Activated CD4-positive, alpha-beta T cell treated with anti-CD3 and anti-CD28 coated beads, Interleukin-10, Interleukin-2, amounts not matched to agents 100 ng/mL and 50 ng/mL, durations not matched to agents 16 hours and 8 hours (primary cell): ENCODE measurements at regions not wholly inside any gene's neighbourhood (a gene's known extent, or its start where the extent isn't known, plus 50 kb on each side); places are given as distances from the start of the nearest gene placed in this dataset.
A peak's percentile ranks its signal among the peaks of the same experiment; 100 is the strongest.
"Not testable (repeated sequence)": the region's sequence is repeated elsewhere in the genome, so short reads cannot be mapped to it uniquely, and the experiment has no call there.

Experiments used
- DNase-seq: peaks from one replicate; pipeline ENCODE4 v3.0.0-alpha.2; 2020

GRCh38 chr5:40210694-40211093 lies 469.0 kb upstream of the PTGER4 start:
- peak; percentile 59 for DNase-seq

DNA sequence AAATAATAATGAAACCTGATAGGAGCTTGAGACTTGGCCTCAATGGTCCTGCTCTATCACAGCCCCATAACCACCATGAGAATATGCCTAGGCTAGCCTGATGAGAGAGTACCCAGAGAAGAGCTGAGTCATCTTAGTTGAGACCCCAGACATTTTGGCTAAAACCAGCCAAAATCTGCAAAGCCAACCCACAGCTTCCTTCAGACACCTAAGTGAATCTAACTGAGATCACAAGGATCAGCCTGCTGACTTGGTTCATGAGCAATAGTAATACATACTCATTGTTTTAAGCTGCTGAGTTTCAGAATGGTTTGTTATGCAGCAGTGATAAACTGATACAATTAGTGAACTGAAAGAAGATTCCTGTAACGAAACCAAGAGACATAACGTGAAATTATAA lies 473.7 kb upstream of the PTGER4 start:
- peak; percentile 76 for DNase-seq

GRCh38 chr5:40204144-40204543 lies 475.6 kb upstream of the PTGER4 start:
- no peak for DNase-seq

DNA sequence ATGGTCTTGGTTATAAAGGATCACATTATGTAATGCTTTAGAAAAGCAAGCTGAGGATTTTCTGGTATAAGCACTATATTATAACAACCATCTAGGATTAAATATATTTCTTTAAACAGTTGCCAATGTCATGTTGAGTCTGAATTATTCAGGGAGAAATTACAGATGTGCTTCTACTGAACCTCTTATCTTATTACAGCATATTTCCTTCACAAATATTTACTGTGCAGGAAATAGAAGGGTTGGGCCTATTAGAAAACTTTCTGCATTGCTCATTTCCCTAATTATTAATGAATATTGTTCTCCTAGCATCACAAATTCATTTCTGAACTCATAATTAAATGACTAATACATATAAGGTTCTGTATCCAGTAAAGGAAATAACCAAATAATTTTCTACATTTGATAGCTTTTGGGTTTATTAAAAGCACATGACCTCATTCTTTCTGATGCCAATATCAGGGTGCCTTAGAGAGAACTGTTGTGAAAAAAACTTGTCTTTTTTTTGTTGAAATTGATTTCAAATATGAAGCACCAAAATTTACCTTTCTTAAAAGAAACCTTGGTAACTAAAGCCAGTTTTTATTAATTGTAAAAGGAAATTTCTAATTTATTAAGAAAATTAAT lies 476.8 kb upstream of the PTGER4 start:
- no peak for DNase-seq

DNA sequence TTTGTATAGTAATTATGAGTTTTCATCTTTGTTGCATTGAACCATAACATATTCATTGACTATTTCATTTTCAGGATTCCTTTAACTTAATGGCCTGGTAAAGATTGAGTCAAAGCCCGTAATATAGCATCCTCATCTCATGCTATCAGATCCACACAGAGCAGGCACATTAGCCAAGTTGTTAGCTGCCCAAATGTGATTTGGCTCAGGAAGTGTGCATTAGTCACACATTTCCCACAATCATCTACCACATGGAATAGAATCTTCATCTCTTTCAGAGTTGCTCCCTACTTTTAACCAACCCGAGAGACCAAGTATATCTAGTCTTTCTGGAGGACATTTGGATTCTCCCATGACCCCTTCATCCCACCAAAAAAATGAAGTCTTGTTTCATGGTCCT lies 481.0 kb upstream of the PTGER4 start:
- no peak for DNase-seq

- not testable (repeated sequence) for DNase-seq
Observed at GRCh38 chr5:40195574-40195973, 484.1 kb upstream of the PTGER4 start.

GRCh38 chr5:40191150-40191549 lies 488.6 kb upstream of the PTGER4 start:
- no peak for DNase-seq

- peak; percentile 19 for DNase-seq
Observed at GRCh38 chr5:40172721-40173120, 507.0 kb upstream of the PTGER4 start.

DNA sequence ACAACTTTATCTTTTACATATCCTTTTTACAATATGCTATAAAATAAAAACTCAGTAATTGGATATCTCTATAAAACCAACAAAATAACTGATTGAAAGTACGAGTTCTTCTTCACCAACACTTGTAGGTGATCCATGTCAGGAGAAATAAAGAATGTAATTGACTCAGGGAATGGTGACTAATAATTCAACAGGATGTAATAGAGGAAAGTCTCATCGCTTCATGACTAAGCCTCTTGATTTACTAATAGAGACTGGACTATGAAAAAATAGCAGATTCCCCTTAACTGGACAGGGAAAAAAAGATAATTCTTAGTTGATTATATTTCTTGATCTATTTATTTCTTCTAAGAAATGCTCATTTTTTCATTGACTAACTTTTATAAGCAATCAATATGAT lies 507.7 kb upstream of the PTGER4 start:
- DNase-seq = peak; percentile 3

GRCh38 chr5:40167283-40167682 lies 512.4 kb upstream of the PTGER4 start:
- DNase-seq = no peak

DNA sequence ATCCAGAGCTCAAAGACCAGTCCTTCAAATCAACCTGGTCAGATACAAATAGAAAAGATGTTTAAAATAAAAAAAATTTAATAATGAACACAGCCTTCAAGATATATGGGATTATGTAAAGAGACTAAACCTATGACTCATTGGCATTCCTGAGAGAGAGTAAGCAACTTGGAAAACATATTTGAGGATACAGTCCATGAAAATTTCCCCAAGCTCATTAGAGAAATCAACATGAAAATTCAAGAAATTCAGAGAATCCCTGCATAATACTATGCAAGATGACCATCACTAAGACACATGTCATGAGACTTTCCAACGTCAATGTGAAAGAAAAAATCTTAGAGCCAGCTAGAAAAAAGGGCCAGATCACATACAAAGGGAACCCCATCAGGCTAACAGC lies 512.9 kb upstream of the PTGER4 start:
- no peak for DNase-seq

DNA sequence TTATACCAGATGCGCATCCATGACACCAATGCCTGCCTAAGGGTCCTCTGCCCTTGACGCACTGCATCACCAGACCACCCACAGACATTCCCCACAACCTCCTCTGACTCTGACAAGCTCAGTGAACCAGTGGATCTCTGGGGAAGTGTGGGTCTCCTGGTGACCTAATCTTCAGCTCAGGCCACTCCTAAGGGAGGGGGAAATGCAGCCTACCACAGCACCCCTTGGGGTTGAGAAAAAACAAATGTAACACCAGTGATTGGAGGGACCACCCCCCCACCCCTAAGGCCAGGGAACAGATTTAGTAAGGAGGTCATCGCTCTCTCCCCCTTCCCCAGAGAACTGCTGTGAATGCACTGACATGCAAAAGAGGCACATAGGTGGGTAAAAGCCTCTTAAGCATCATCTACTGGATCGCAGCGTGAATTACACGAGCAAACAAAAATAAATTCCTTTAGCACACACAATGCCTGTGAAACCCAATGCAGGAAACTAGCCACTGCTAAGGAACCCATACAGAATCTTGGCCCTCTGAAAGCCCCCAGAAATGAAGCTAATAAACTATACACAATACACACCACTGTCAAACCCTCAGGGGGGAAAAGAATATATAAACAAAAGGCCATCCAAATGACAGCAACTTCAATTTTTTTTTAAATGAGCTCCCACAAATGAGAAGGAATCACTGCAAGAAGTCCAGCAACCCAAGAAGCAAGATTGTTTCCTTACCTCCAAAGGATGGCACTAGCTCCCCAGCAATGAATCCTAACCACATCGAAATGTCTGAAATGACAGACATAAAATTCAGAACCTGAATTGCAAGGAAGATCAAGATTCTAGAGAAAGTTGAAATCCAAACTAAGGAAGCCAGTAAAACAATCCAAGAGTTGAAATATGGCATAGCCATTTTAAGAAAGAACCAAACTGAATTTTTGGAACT lies 513.7 kb upstream of the PTGER4 start:
- DNase-seq = peak; percentile 36

DNA sequence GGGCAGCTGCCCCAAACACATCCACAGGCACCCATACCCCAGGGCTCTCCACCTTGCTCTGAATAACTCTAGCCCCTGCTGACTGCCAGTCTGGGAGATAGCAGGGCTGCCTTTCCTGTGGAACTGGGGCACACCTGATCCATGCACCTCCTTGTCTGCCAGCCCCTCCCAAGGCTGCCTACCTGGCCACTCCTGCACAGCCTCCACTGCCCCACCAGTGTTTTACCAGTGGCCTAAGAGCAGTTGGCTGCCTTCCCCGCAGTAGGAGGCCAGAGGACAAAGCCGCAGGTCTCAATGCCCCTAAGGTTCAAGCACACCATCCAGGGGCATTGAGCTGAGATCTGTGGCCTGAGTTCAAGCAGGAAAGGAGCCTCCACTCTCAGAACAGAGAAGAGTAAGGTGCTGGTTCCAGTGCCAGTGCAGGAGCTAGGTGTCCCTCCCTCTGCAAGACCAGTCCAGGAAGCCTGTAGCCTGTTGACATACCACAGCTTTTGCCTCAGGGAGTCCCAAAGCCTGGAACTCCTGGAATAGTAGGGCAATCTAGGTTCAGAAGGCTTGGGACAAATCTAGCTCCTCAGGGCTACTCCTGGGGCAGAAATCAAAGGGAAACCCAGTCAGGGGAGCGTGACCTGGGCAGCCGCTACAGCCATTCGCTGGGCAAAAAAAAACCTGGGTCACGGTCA lies 514.5 kb upstream of the PTGER4 start:
- no peak for DNase-seq

GRCh38 chr5:40160435-40160834 lies 519.3 kb upstream of the PTGER4 start:
- no peak for DNase-seq

DNA sequence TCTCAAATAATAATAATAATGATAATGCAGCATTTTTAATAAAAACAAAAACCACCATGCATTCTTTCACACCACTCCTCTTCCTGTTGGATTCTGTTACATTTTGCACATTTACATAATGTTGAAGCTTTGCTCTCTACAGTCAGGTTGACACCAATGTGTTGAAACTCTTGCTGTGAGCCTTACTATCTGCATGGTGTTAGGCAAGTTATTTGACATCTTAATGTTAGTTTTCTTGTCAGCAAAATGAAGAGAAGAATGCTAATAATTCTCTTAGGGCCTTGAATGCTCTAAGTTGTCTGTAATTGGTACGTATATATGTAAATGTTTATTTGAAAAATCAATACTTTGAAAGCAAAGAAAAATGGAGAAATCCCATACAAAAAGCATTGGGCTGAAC lies 525.5 kb upstream of the PTGER4 start:
- no peak for DNase-seq

DNA sequence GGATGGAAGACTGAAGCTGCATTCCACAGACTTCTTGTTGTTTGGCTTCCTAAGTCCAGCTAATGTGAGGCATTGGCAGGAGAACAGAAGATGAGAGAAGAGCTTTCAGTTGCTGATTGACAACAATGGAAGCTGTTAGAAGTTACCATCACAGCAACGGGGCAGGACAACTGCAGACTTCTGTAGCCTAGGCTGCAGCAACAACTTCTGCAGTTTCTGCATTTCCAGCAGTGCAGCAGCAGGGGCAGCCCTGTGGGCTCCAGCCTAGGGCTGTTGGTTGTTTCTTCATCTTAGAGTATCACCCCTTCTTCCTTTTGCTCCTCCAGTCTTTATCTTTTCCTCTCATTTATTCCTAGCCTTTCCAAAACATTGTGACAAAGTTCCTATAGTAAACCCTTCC lies 528.8 kb upstream of the PTGER4 start:
- DNase-seq = peak; percentile 8

GRCh38 chr5:40141896-40142295 lies 537.8 kb upstream of the PTGER4 start:
- no peak for DNase-seq

GRCh38 chr5:40141418-40141817 lies 538.3 kb upstream of the PTGER4 start:
- no peak for DNase-seq

GRCh38 chr5:40137223-40137622 lies 542.5 kb upstream of the PTGER4 start:
- DNase-seq = no peak

- no peak for DNase-seq
Observed at GRCh38 chr5:40134883-40135520, 544.7 kb upstream of the PTGER4 start.

GRCh38 chr5:40124367-40124766 lies 555.3 kb upstream of the PTGER4 start:
- no peak for DNase-seq

DNA sequence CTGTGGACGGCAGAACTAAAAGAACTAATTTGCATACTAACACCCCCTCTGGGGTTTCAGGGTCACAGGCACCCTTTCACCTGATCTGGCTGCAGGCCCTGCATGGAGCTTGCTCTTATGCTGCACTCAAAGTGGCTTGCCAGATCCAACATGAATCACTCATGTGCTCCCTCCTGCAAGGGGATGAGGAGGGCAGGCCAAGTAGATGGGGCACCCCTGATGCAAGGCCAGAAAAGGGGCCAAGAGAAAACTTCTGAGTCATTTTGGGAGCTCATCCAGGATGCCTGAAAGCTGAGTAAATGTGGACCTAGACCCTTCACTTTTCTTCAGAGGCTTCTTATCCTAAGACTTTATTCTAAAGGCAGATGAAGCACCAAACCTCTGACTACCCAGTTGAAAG lies 558.5 kb upstream of the PTGER4 start:
- DNase-seq = no peak

DNA sequence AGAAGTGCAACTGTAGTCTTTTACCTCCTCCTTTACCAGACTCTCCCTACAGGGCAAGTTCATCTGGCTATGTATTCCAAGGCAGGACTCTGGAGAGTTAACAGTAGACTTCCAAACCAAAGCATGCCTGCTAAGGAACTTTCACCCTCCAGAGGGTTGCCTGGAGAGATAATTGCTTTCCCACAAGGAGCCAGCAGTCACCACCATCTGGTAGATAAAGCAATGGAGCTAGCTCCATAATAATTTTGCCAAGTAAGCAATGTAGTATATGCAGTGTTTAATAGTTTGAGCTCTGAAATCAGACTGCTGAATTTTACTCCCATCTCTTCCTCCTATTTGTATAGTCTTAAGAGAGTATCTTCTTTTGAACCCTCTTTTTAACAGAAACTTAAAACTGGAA lies 566.8 kb upstream of the PTGER4 start:
- no peak for DNase-seq
